SK-N-SH treated with all-trans-retinoic acid at 6 μM for 48 hours (cell line): ENCODE measurements at regions not wholly inside any gene's neighbourhood (a gene's known extent, or its start where the extent isn't known, plus 50 kb on each side); places are given as distances from the start of the nearest gene placed in this dataset.

Source experiments
- ARNTL ChIP-seq: fragments of 450-650 bp; formaldehyde crosslinking; IDR thresholded peaks from 2 replicates; pipeline ENCODE4 v1.5.0; 2020; ENCODE audit warnings: low read depth, mild to moderate bottlenecking, moderate library complexity, borderline replicate concordance
- BACH2 ChIP-seq: fragments of 250-450 bp; sonication (Bioruptor Pico); IDR thresholded peaks from 2 replicates; pipeline ENCODE4 v1.9.0; 2021; ENCODE audit warnings: mild to moderate bottlenecking, borderline replicate concordance
- ISL1 ChIP-seq: fragments of 250-450 bp; sonication (Bioruptor Pico); IDR thresholded peaks from 2 replicates; pipeline ENCODE4 v2.1.2; 2022; ENCODE audit warnings: mild to moderate bottlenecking, moderate library complexity
- OSR1 ChIP-seq: fragments of 250-450 bp; sonication (Bioruptor Pico); IDR thresholded peaks from 2 replicates; pipeline ENCODE4 v1.8.0; 2022; ENCODE audit warnings: moderate library complexity, mild to moderate bottlenecking, inconsistent platforms
- RARB ChIP-seq: fragments of 250-450 bp; sonication (Bioruptor Pico); IDR thresholded peaks from 2 replicates; pipeline ENCODE4 v1.8.0; 2021; ENCODE audit warnings: mild to moderate bottlenecking, moderate library complexity
- TSHZ2 ChIP-seq: fragments of 250-450 bp; sonication (Bioruptor Pico); IDR thresholded peaks from 2 replicates; pipeline ENCODE4 v1.5.0; 2020; ENCODE audit warnings: mild to moderate bottlenecking, moderate library complexity
- ZFP3 ChIP-seq: fragments of 250-450 bp; sonication (Bioruptor Pico); IDR thresholded peaks from 2 replicates; pipeline ENCODE4 v1.5.0; 2020; ENCODE audit warnings: mild to moderate bottlenecking, moderate library complexity
- ZFP30 ChIP-seq: fragments of 450-650 bp; formaldehyde crosslinking; IDR thresholded peaks from 2 replicates; pipeline ENCODE4 v1.5.0; 2022; ENCODE audit warnings: mild to moderate bottlenecking, moderate library complexity
- ZNF70 ChIP-seq: fragments of 450-650 bp; formaldehyde crosslinking; IDR thresholded peaks from 2 replicates; pipeline ENCODE4 v1.5.0; 2020; ENCODE audit warnings: mild to moderate bottlenecking, moderate library complexity
- ZNF8 ChIP-seq: fragments of 450-650 bp; formaldehyde crosslinking; IDR thresholded peaks from 2 replicates; pipeline ENCODE4 v1.5.0; 2020; ENCODE audit warnings: mild to moderate bottlenecking, moderate library complexity
- TF ChIP-seq, protein P1 (sequence below): fragments of 250-450 bp; sonication (Bioruptor Pico); IDR thresholded peaks from 2 replicates; pipeline ENCODE4 v1.8.0; 2020; ENCODE audit warnings: mild to moderate bottlenecking, moderate library complexity, borderline replicate concordance
- TF ChIP-seq, protein P2 (sequence below): fragments of 250-450 bp; sonication (Bioruptor Pico); IDR thresholded peaks from 2 replicates; pipeline ENCODE4 v1.5.1; 2020; ENCODE audit warnings: low read depth, mild to moderate bottlenecking, moderate library complexity
- TF ChIP-seq, protein P3 (sequence below): fragments of 250-450 bp; sonication (Bioruptor Pico); IDR thresholded peaks from 2 replicates; pipeline ENCODE4 v1.5.1; 2021; ENCODE audit warnings: mild to moderate bottlenecking, moderate library complexity

GRCh38 chr5:84623019-84623418 is 238.3 kb upstream of the EDIL3 start:
- TF ChIP-seq ZFP30, result no peak
- TF ChIP-seq OSR1 (CRISPR knock-in tag), result no peak
- TF ChIP-seq ZNF70 (CRISPR knock-in tag), result no peak
- TF ChIP-seq, protein P1, sequence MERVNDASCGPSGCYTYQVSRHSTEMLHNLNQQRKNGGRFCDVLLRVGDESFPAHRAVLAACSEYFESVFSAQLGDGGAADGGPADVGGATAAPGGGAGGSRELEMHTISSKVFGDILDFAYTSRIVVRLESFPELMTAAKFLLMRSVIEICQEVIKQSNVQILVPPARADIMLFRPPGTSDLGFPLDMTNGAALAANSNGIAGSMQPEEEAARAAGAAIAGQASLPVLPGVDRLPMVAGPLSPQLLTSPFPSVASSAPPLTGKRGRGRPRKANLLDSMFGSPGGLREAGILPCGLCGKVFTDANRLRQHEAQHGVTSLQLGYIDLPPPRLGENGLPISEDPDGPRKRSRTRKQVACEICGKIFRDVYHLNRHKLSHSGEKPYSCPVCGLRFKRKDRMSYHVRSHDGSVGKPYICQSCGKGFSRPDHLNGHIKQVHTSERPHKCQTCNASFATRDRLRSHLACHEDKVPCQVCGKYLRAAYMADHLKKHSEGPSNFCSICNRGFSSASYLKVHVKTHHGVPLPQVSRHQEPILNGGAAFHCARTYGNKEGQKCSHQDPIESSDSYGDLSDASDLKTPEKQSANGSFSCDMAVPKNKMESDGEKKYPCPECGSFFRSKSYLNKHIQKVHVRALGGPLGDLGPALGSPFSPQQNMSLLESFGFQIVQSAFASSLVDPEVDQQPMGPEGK, result no peak
- TF ChIP-seq RARB (CRISPR knock-in tag), result no peak
- TF ChIP-seq ARNTL (CRISPR knock-in tag), result no peak
- TF ChIP-seq BACH2, result no peak
- no peak for TF ChIP-seq ZFP3 (CRISPR knock-in tag)
- TF ChIP-seq TSHZ2, result no peak
- TF ChIP-seq ISL1 (CRISPR knock-in tag), result no peak
- TF ChIP-seq ZNF8 (CRISPR knock-in tag), result no peak
- TF ChIP-seq, protein P2, sequence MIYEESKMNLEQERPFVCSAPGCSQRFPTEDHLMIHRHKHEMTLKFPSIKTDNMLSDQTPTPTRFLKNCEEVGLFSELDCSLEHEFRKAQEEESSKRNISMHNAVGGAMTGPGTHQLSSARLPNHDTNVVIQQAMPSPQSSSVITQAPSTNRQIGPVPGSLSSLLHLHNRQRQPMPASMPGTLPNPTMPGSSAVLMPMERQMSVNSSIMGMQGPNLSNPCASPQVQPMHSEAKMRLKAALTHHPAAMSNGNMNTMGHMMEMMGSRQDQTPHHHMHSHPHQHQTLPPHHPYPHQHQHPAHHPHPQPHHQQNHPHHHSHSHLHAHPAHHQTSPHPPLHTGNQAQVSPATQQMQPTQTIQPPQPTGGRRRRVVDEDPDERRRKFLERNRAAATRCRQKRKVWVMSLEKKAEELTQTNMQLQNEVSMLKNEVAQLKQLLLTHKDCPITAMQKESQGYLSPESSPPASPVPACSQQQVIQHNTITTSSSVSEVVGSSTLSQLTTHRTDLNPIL (CRISPR knock-in tag), result no peak
- TF ChIP-seq, protein P3, sequence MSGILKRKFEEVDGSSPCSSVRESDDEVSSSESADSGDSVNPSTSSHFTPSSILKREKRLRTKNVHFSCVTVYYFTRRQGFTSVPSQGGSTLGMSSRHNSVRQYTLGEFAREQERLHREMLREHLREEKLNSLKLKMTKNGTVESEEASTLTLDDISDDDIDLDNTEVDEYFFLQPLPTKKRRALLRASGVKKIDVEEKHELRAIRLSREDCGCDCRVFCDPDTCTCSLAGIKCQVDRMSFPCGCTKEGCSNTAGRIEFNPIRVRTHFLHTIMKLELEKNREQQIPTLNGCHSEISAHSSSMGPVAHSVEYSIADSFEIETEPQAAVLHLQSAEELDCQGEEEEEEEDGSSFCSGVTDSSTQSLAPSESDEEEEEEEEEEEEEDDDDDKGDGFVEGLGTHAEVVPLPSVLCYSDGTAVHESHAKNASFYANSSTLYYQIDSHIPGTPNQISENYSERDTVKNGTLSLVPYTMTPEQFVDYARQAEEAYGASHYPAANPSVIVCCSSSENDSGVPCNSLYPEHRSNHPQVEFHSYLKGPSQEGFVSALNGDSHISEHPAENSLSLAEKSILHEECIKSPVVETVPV, result no peak
